ENCODE measurements at regions not wholly inside any gene's neighbourhood (a gene's known extent, or its start where the extent isn't known, plus 50 kb on each side); places are given as distances from the start of the nearest gene placed in this dataset.
"Not testable (repeated sequence)": the region's sequence is repeated elsewhere in the genome, so short reads cannot be mapped to it uniquely, and the experiment has no call there.

DNA sequence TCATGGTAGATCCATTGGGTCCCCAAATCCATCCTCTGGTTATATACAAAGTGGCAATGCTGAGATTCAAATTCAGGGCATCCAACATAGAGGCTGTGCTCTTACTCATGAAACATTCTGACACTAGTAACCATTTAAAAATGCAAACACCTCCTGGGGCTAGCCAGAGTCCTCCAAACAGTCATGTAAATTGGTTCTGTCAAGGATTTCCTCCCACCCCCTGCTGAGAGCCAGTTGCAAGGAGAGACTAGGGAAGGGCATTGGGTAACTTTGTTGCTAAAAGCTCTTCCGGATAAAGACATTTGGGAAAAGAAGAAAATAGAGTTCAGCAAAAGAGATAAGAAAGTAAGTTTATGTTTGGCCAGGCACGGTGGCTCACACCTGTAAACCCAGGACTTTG is 58.3 kb downstream of the ART5 start:
- DNase-seq (ENCODE audit: low read depth), result not testable (repeated sequence)

DNA sequence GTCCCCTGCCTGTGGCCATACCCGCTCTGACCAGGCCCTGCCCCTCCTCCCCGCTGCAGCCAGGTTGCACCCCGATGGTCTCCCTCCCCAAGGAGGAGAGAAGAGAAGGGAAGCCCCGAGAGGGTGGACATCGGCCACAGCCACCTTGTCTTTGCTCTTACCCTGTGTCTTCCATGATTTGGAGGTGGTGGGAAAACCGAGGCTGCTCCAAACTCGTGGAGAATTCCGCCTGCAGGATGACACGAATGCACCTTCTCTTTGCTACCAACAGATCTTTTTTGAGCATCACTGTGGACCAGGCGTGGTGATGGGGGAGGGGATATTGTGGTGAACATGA is 60.4 kb downstream of the ART5 start:
- DNase-seq (ENCODE audit: low read depth), result not testable (repeated sequence)

- not testable (repeated sequence) for DNase-seq (ENCODE audit: low read depth)
Observed at GRCh38 chr11:3580487-3581388, 61.1 kb downstream of the ART5 start.

DNA sequence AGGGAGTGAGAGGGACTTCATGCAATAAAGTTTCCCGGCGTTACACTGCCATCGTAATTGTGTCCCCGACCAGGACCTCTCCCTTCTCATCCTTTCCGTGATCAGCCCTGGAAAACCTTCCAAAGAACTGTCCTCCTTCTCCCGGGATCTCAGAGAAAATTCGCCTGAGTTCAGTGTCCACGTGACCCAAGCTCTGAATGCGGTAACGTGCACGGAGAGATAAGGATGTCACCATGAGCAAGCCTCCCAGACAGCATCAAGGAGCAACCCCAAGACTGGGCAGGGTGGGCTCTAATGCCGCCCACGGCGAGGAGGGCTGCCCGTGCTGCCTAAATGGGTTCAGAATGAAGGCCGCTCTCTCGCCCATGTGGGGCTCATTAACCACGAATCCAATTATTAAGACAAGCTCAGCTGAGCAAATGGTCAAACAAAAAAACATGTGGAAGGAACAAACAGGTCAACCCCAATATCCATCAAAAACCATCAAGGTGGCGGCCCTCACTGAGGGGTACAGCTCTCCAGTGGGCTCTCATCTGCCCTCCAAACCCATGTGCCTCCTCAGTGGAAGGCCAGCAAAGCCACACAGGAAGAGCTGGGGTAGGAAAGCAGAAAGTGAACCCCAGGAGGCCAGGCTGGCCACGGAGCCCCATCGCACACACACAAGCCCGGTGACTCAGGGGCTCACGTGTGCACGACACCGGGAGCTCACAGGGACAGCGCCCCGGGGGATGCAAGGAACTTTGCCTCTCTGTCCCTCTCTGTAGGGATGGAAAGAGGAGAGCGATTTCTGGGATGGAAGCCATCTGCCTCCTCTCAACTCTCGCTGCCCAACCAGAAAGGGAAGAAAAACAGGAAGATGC is 62.0 kb downstream of the ART5 start:
- not testable (repeated sequence) for DNase-seq (ENCODE audit: low read depth)

DNA sequence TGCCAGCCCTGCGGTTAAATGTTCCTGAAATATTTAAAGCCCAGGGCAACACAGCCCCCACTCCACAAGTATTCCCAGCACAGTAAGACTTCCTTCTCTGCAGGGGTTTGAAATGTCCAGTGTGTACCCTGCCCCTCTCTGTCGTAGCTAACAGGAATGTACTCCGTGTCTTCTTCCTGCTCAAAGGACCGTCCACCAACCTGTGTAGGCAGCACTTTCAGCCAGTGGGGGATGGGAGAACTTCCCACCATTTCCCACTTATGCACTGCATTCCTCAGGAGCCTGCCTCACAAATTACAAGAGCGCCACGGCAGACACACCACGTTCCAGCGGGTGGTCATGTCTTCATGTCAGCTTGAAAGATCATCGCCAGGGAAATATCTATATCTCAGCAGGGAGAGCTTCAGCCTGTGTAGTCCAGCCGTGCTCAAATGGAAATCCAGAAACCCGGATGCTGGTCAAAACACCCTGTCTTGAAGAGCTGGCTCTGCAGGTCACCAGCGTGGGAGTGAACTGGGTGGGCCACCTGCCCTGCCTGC is 65.7 kb downstream of the ART5 start:
- not testable (repeated sequence) for DNase-seq (ENCODE audit: low read depth)

DNA sequence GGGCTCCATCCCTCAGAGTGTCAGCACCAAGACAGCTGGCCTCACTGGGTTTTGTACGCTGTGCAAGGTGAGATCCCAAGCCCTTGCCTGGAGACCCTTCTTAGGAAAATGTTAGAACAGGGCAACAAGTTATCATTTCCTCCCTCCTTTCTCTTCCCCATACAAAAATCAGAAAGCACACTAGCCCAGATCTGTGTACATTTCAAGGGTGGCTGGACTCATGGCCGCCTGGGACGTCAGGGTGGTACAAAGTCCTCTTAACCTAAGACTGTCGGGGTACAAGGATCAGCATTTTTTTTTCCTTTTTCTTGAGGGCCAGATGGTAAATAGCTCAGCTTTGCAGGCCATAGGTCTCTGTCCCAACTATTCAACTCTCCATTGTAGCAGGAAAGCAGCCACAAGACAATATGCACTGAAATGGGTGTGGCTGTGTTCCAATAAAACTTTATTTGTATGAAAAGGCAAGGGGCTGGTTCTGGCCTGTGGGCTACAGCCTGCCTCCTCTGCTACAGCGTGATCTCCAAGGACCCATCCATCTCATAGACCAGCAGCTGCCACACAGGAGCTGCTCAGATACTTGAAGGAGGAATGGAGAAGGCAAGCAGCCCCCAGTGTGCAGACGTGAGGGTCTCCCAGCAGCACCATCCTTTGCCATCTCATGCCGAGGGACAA is 68.7 kb downstream of the ART5 start:
- DNase-seq (ENCODE audit: low read depth), result not testable (repeated sequence)

GRCh38 chr11:3571752-3572151 is 70.0 kb downstream of the ART5 start:
- not testable (repeated sequence) for DNase-seq (ENCODE audit: low read depth)

GRCh38 chr11:3565838-3566237 is 76.0 kb downstream of the ART5 start:
- not testable (repeated sequence) for DNase-seq (ENCODE audit: low read depth)

GRCh38 chr11:3564383-3564782 is 77.4 kb downstream of the ART5 start:
- DNase-seq (ENCODE audit: low read depth), result not testable (repeated sequence)

DNA sequence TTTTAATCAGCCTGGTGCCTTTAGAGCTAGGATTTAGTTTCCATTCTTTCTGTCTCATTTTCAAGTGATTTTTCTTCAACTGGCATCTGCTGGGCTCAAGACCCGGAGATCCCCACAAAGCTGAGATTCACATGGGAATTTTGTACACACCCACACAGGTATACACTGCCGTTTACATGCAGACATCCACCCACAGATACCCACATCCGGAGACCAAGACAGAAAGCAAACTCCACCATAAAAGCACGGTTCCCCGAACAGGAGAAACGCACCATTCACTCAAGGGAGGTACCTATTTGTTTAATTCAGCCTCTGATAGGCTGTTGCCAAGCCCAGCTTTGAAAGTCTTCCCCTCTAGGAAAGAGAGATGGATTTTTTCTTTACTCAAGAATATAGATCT is 87.2 kb downstream of the ART5 start:
- not testable (repeated sequence) for DNase-seq (ENCODE audit: low read depth)

- not testable (repeated sequence) for DNase-seq (ENCODE audit: low read depth)
Observed at GRCh38 chr11:3544990-3545389, 96.8 kb downstream of the ART5 start.

- not testable (repeated sequence) for DNase-seq (ENCODE audit: low read depth)
Observed at GRCh38 chr11:3538220-3538619, 103.6 kb downstream of the ART5 start.

DNA sequence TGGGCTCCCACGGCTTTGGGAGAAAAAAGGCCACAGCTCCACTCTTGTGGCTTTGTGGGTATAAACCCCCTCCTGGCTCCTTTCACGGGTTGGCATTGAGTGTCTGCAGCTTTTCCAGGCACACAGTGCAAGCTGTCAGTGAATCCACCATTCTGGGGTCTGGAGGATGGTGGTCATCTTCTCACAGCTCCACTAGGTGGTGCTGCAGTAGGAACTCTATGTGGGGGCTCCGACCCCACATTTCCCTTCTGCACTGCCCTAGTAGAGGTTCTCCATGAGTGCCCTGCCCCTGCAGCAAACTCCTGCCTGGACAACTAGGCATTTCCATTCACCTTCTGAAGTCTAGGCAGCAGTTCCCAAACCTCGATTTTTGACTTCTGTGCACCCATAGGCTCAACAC is 104.5 kb downstream of the ART5 start:
- not testable (repeated sequence) for DNase-seq (ENCODE audit: low read depth)

GRCh38 chr11:3532958-3533357 is 108.8 kb downstream of the ART5 start:
- not testable (repeated sequence) for DNase-seq (ENCODE audit: low read depth)

DNA sequence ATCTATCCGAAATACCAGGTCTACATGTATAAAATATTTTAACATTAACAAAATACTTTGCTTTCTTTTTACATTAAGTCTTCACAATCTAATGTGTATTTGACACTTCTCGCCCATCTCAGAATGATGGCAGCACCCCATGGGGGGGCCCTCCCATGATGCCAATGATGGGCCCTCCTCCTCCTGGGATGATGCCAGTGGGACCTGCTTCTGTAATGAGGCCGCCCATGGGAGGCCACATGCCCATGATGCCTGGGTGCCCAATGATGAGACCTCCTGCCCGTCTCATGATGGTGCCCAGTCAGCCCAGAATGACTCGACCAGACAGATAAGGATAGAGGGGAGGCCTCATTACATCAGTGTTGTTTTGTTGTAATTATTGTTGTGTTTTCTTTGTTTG is 110.5 kb downstream of the ART5 start:
- DNase-seq (ENCODE audit: low read depth), result not testable (repeated sequence)

DNA sequence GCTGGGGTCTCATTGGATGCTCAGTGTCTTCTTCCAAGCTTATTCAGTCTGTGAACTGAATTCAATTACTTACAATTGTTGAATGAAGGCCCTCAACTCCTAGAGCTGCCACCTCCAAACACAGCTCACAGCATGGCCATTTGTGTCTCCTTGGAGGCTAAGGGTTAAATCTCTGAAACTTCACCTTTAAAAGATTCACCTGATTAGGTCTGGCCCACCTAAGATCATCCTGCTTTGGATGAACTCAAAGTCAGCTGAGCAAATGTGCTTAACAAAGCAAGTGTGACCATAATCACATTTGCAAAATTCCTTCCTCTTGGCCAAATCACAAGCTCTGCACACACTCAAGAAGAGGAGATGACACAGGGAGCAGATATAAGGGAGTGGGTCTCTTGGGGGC is 118.2 kb downstream of the ART5 start:
- DNase-seq (ENCODE audit: low read depth), result not testable (repeated sequence)

DNA sequence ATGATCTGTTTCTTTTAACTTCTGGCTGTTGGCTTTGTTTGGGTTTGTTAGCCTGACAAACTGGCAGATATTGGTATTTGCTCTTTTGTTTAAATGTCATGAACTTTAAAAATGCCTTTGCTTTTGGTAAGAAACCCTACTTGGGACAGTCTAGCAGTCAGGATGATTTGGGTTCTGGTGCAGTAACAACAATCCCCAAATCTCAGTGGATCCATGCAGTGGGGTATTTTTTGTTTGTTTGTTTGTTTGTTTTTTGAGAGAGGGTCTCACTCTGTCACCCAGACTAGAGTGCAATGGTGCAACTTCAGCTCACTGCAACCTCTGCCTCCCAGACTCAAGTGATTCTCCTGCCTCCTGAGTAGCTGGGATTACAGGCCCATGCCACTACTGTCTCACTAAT is 120.9 kb downstream of the ART5 start:
- DNase-seq (ENCODE audit: low read depth), result not testable (repeated sequence)

DNA sequence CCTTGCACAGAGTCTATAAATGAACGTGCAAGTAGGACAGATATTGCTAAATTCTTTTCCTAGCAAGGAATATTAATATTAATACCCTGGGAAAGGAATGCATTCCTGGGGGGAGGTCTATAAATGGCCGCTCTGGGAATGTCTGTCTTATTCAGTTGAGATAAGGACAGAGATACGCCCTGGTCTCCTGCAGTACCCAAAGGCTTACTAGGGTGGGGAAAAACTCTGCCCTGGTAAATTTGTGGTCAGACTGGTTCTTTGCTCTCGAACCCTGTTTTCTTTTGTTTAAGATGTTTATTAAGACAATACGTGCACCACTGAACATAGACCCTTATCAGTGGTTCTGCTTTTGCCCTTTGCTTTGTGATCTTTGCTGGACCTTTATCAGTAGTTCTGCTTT is 122.0 kb downstream of the ART5 start:
- not testable (repeated sequence) for DNase-seq (ENCODE audit: low read depth)

GRCh38 chr11:3516934-3517567 is 124.7 kb downstream of the ART5 start:
- not testable (repeated sequence) for DNase-seq (ENCODE audit: low read depth)

DNA sequence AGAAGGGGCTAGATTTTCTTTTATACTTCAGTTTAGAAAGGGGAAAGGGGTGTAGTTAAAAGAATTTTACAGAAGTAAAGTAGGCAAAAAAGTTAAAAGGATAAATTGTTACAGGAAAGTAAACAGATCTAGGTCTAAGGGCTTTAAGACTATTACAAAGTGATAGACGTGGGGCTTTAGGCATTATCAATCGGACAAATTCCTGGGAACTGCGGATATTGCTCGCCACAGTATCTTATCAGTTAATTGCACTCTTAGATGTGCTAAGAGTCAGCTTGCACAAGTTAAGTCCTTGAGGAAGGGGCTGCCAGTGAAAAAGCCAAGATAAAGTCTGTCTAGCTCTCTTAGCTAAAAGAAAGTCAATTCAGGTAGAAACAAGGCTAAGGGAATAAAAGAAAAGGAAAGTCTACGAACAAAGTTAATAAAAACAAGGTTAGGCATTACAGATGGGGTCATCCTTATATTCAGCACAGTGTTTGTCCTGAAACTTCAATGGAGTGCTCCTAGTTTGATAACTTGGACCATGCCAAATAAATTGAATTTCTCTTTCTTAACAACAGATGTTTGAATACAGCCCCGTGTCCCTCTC is 125.4 kb downstream of the ART5 start:
- DNase-seq (ENCODE audit: low read depth), result not testable (repeated sequence)

Data from forelimb muscle (tissue), 1 donor.